NCI-H748 treated with DMSO at 0.1 percent for 48 hours (cell line): ENCODE measurements at regions not wholly inside any gene's neighbourhood (a gene's known extent, or its start where the extent isn't known, plus 50 kb on each side); places are given as distances from the start of the nearest gene placed in this dataset.
"Not testable (repeated sequence)": the region's sequence is repeated elsewhere in the genome, so short reads cannot be mapped to it uniquely, and the experiment has no call there.

ENCODE experiments used
- DNase-seq: peaks from one replicate; lab custom pipeline; 2025; lab: John Stamatoyannopoulos, UW

- DNase-seq, result no peak
Observed at GRCh38 chr4:162841753-162842152, 324.9 kb downstream of the NAF1 start.

GRCh38 chr4:162839814-162840213 is 326.9 kb downstream of the NAF1 start:
- DNase-seq, result no peak

- no peak for DNase-seq
Observed at GRCh38 chr4:162838671-162839070, 328.0 kb downstream of the NAF1 start.

- no peak for DNase-seq
Observed at GRCh38 chr4:162837679-162838078, 329.0 kb downstream of the NAF1 start.

DNA sequence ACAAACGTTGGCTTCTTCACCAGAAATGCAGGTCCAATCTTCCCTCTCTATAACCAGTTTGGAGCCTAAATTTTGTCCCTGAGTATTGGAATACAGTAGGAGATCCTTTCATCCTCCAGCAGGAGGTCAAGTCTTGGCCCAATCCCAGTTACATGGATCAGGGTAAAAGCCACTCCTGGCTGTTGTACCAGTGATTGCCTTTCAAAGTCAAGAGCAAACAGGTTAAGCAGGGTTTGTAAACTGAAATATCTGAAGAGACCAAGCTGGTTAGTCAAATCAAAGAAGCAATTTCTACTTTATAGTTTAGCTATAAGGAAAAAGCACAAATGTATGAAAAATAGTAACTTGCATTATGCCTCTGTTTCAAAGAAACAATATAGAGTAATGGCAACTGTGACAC is 329.4 kb downstream of the NAF1 start:
- DNase-seq, result no peak

DNA sequence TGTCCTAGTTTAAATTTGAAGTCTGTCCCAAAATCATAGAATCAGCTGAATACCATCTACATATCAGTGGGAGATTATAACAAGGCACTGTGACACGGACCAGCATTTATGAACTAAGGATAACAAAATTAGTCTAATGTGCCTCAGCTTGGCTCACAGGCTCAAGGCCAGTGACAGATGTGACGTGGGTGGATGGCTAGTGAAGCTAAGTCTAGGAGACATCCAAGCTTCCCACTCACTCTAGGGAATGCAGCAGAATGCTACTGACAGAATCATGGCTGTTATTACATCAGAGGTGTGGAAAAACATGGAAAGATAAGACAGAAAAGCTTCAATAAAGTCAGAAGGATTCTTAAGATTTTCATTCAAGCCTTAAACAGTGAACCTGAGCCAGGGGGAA is 329.9 kb downstream of the NAF1 start:
- no peak for DNase-seq

GRCh38 chr4:162836258-162836657 is 330.4 kb downstream of the NAF1 start:
- DNase-seq, result not testable (repeated sequence)

- no peak for DNase-seq
Observed at GRCh38 chr4:162830899-162831298, 335.8 kb downstream of the NAF1 start.

- not testable (repeated sequence) for DNase-seq
Observed at GRCh38 chr4:162817374-162817773, 349.3 kb downstream of the NAF1 start.

DNA sequence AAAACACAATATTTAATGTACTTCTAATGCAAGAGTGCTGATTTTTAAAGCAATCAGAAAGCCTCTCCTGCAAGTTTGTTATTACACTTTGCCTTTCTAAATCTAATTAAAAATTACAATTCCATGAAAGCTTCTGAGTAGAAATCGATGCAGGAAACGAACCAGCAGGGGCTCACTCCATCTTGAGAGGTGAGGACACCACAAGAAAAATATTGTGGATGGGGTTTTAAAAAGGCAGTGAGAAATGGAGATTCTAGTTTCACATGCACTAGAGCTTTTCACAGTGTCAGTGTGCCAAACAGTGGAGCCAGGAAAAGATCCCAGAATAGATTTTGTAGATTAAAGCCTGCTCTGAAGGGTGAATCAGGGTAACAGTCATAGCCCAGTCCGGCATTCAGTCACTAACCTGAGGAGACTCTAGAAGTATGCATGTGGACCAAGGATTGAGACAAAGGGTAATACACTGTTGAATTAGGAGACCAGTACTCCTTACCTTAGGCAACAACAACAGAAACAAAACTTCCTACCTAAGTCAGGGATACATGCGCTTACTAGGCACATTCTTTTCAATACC is 362.3 kb downstream of the NAF1 start:
- no peak for DNase-seq

- no peak for DNase-seq
Observed at GRCh38 chr4:162803378-162803777, 363.3 kb downstream of the NAF1 start.

GRCh38 chr4:162797108-162797507 is 369.6 kb downstream of the NAF1 start:
- DNase-seq, result no peak

DNA sequence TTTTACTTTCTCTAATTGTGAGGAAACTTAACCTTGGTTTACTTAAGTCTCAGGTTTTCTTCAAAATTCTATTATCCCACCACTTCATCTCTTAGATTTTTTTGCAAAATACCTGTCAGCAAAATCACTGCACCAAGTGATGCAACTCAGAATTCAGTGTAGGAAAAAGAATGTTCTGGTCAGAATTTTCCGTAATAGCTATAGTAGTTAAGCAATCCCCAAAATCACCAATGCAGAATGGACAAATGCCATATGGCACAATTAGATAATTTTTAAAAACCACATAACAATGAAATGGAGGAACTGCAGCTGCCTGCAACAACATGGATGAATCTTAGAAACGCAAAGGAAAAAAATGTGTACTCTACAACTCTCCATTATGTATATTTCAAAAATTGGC is 373.1 kb downstream of the NAF1 start:
- DNase-seq, result no peak

GRCh38 chr4:162793004-162793403 is 373.7 kb downstream of the NAF1 start:
- DNase-seq, result no peak

DNA sequence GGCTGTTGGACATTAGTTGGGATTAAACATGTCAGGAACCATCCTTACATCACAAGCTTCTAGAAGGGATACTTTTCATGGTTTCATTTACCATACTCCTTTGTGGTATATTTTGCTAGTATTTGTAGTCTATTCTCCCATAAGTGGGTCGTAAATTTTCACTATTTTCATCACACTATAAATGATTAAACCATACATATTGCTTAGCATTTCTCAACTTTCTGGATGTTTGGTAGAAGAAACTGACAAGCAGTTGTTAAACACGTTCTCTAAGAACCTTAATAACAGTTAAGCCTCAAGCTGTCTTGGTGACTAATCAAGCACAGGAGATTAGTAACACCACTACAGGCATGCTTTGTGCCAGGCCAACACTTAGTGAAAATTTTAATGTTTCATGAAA is 375.5 kb downstream of the NAF1 start:
- no peak for DNase-seq

GRCh38 chr4:162787120-162787519 is 379.6 kb downstream of the NAF1 start:
- DNase-seq, result no peak

GRCh38 chr4:162782778-162783525 is 383.7 kb downstream of the NAF1 start:
- no peak for DNase-seq

- no peak for DNase-seq
Observed at GRCh38 chr4:162782096-162782777, 384.5 kb downstream of the NAF1 start.

DNA sequence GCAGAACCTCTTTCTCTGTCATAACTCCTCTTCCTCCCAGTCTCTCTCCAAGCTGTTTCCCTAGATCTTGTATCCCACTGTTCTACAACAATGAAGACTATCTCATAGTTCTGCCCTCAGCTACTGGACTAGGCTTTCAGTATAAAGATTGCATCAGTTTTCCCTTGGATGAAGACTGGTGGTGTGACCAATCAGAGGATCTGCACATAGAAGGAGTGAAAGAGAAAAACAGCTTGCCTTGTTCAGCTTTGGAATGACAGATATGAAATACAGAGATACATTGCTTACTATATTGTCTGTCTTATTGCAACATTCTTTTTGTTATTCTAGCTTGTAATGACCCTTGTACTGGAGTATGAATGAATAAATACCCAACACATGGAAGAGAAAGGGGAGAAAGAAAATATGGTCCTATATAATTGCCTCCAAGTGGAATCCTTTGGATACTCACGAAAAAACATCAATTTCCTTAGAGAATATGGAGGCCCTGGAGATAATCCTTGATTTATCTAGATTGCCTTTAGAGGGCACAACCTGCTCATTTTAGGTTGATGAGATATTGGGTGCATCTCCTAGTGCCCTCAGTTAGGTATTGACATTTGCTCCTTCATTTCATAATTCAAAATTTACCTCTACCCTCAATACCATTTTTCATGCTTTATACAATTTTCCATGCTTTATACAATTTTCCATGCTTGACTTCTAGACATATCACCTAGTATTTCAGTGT is 395.8 kb downstream of the NAF1 start:
- no peak for DNase-seq

DNA sequence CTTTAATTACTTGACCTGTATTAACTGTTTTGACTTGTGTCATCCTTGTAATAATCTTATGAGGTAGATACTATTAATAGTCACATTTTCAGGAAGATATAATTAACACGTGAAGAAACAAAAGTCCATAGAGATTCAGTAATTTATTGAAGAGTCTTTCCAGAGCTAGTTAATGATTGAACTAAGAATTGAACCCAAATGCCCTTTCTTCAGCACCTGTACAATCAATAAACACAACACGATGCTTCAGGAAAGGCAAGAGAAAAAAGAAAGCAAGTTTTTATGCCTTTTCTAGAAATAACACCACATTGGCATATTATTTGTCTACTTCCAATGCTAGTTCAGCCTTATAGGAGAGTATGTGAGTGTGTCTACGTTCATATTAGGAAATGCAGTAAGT is 399.6 kb downstream of the NAF1 start:
- no peak for DNase-seq

GRCh38 chr4:162761965-162762364 is 404.7 kb downstream of the NAF1 start:
- DNase-seq, result no peak

- not testable (repeated sequence) for DNase-seq
Observed at GRCh38 chr4:162740228-162740627, 426.5 kb downstream of the NAF1 start.

DNA sequence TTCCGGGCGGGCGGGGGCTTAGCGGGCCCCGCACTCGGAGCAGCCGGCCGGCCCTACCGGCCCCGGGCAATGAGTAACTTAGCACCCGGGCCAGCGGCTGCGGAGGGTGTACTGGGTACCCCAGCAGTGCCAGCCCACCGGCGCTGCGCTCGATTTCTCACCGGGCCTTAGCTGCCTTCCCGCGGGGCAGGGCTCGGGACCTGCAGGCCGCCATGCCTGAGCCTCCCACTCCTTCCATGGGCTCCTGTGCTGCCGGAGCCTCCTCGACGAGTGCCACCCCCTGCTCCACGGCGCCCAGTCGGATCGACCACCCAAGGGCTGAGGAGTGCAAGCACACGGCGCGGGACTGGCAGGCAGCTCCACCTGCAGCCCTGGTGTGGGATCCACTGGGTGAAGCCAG is 427.1 kb downstream of the NAF1 start:
- DNase-seq, result not testable (repeated sequence)
